Amniotic stem cell (primary cell): ENCODE measurements at regions not wholly inside any gene's neighbourhood (a gene's known extent, or its start where the extent isn't known, plus 50 kb on each side); places are given as distances from the start of the nearest gene placed in this dataset.
"Not testable (repeated sequence)": the region's sequence is repeated elsewhere in the genome, so short reads cannot be mapped to it uniquely, and the experiment has no call there.

Experiments used
- DNase-seq: peaks from one replicate; lab custom pipeline; 2025; lab: John Stamatoyannopoulos, UW

GRCh38 chr10:108597657-108598319 is 1325.5 kb downstream of the XPNPEP1 start:
- no peak for DNase-seq

GRCh38 chr10:108597031-108597430 is 1326.3 kb downstream of the XPNPEP1 start:
- DNase-seq: no peak

- DNase-seq: no peak
Measured at GRCh38 chr10:108592956-108593355, 1330.4 kb downstream of the XPNPEP1 start.

GRCh38 chr10:108591417-108591816 is 1331.9 kb downstream of the XPNPEP1 start:
- DNase-seq: no peak

GRCh38 chr10:108586424-108586823 is 1336.9 kb downstream of the XPNPEP1 start:
- no peak for DNase-seq

GRCh38 chr10:108583877-108584276 is 1339.4 kb downstream of the XPNPEP1 start:
- no peak for DNase-seq

GRCh38 chr10:108582888-108583287 is 1340.4 kb downstream of the XPNPEP1 start:
- DNase-seq: no peak

GRCh38 chr10:108582387-108582786 is 1340.9 kb downstream of the XPNPEP1 start:
- DNase-seq: no peak

- no peak for DNase-seq
Measured at GRCh38 chr10:108578258-108578657, 1345.1 kb downstream of the XPNPEP1 start.

- DNase-seq: no peak
Measured at GRCh38 chr10:108574233-108574632, 1349.1 kb downstream of the XPNPEP1 start.

GRCh38 chr10:108568824-108569223 is 1354.5 kb downstream of the XPNPEP1 start:
- no peak for DNase-seq

GRCh38 chr10:108567899-108568752 is 1355.2 kb downstream of the XPNPEP1 start:
- DNase-seq: no peak

GRCh38 chr10:108566316-108567107 is 1356.8 kb downstream of the XPNPEP1 start:
- no peak for DNase-seq

- DNase-seq: no peak
Measured at GRCh38 chr10:108562105-108562504, 1361.2 kb downstream of the XPNPEP1 start.

GRCh38 chr10:108561649-108562048 is 1361.7 kb downstream of the XPNPEP1 start:
- DNase-seq: no peak

GRCh38 chr10:108560488-108560887 is 1362.8 kb downstream of the XPNPEP1 start:
- no peak for DNase-seq

GRCh38 chr10:108556186-108556585 is 1367.1 kb downstream of the XPNPEP1 start:
- no peak for DNase-seq

- no peak for DNase-seq
Measured at GRCh38 chr10:108545921-108546320, 1377.4 kb downstream of the XPNPEP1 start.

GRCh38 chr10:108544500-108545120 is 1378.7 kb downstream of the XPNPEP1 start:
- no peak for DNase-seq

GRCh38 chr10:108533551-108533950 is 1369.0 kb upstream of the SORCS1 start:
- not testable (repeated sequence) for DNase-seq

- DNase-seq: no peak
Measured at GRCh38 chr10:108523016-108523800, 1358.7 kb upstream of the SORCS1 start.
